H1 (cell line): ENCODE measurements at regions not wholly inside any gene's neighbourhood (a gene's known extent, or its start where the extent isn't known, plus 50 kb on each side); places are given as distances from the start of the nearest gene placed in this dataset.

Experiments used
- RAD21 ChIP-seq, 2 experiments: IDR thresholded peaks in 1 of 2; conservative IDR thresholded peaks in 1 of 2; 2 replicates each; pipeline ENCODE4 v1.6.1; 2011; ENCODE audit warnings: low read depth in 2 of 2, low read length in 2 of 2, improper control_type of control experiment in 1 of 2, inconsistent platforms in 1 of 2, mild to moderate bottlenecking in 1 of 2, moderate library complexity in 1 of 2
- TBP ChIP-seq: IDR thresholded peaks from 2 replicates; pipeline ENCODE4 v1.6.1; 2011; ENCODE audit warnings: low read depth, low read length, improper control_type of control experiment

GRCh38 chr13:81488021-81488420 is 1147.1 kb upstream of the SPRY2 start (continued):
- TF ChIP-seq TBP (no peak), RAD21 (IDR thresholded peaks at IDR 0.05 in 1 of 2, conservative IDR thresholded peaks at IDR 0.05 in 1 of 2; ENCODE audit: low read depth in 2 of 2, low read length in 2 of 2) (no peak)
